GM19328 (cell line): ENCODE measurements at regions not wholly inside any gene's neighbourhood (a gene's known extent, or its start where the extent isn't known, plus 50 kb on each side); places are given as distances from the start of the nearest gene placed in this dataset.

Source experiments
- ATAC-seq: cut with Tn5 transposase; IDR thresholded peaks from one replicate; pipeline ENCODE4 v1.9.1; 2021; ENCODE audit warnings: mild to moderate bottlenecking, moderate library complexity; ENCODE audit not compliant: unreplicated experiment

DNA sequence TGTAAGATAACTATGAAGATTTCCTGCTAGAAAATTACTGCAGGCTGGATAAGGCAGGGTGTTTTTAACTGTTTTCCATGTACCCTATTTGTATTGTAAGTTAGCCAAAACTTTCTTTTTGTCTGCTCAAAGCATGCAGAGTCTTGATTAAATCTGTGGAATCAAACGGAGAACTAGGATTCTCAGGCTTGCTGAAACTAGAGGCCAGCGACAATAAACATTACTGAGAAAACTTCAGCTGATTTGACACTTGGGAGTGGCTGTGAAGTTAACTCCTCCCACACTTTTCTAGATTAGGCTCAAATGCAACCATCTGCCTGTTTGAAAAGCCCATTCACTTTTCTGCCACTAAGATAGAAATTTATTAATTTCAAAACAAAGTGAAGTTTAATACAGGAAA, 153.2 kb upstream of the FRMD4B start:
- ATAC-seq = no peak

DNA sequence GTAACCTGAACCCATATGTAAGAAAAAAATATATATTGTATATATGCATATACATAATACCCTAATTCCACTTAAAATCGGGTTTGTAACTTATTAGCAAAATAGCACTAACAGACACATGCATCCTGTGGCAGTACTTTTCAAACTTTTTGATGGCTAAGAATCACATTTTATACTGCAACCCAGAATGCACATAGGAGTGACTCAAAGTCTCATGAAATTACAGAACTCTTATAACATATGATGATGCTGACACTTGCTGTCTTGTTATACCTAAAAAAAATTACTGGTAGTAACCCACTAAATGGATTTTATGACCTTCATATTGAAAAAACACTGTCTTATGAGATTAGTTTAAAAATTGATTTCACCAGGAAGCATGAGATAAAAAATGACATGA, 152.4 kb upstream of the FRMD4B start:
- no peak for ATAC-seq

DNA sequence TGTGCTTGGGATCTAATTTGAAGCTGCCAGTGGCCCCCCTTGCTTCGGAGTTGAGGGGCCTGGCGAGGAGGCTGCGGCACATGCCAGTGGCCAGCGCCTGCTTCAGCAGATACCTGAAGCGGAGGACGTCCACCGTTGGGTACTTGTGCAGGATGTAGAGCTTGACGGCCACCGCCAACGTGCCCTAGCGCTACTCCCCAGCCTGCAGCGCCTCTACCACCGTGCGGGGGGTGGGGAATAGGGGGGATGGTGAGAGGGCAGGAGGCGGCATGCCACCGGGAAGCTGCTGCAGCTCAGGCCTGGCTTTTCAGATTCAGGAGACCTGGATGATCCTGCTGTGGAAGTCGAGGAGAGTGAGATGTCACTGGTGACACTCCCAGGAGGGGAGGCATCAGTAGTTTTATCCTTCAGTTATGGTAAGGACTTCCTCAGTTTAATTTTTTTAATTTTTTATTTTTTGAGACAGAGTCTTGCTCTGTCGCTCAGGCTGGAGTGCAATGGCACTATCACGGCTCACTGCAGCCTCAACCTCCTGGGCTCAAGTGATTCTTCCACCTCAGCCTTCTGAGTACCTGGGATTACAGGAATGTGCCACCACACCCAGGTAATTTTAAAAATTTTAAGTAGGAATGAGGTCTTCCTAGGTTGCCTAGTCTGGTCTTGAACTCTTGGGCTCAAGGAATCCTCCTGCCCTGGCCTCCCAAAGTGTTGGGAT, 150.6 kb upstream of the FRMD4B start:
- no peak for ATAC-seq

- no peak for ATAC-seq
Measured at GRCh38 chr3:69535613-69536012, 149.7 kb upstream of the FRMD4B start.

- no peak for ATAC-seq
Measured at GRCh38 chr3:69532547-69533224, 146.8 kb upstream of the FRMD4B start.

DNA sequence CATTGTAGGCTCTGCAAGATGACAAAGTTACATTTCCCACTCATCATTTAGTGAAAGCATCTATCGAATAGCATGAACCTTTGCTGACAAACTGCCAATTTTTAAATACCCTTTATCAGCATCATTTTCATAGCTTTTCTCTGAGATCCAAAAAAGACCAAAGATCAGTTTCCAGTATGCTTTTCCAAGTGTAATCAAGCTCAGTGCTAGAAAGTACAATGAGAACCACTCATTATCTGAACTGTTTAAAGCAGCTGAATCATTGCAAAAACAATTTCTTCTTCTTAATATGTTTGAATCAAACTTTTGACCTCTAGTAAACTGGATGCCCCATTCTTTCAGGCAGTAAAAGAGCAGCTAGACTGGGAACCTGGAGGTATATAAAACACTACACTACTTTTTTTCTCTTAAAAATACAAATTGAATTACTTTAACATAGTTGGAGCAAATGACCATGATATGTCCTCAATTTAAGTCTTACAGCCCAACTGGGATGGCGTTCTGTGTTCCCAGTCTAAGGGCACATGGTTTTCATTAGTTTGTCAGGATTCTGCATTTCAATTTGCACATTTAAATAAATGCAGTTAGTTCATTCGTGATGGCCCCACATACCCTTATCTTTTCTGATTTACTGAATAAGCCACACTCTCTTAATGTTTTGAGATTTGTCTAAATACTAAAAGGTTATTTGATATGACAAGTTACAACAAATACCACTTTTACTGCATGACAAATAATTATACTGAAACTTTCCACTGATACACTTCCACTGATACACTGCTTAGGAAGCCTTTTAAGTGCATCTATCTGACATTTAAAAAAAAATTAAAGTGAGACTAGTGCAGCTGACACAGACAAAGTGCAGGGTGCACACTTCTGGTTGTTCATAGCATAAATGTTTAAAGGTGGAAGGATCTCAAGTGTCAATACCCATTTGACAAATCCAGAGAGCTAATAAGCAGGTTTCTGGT, 146.0 kb upstream of the FRMD4B start:
- ATAC-seq = no peak

GRCh38 chr3:69530554-69530953, 144.7 kb upstream of the FRMD4B start:
- no peak for ATAC-seq

- no peak for ATAC-seq
Measured at GRCh38 chr3:69527498-69527897, 141.6 kb upstream of the FRMD4B start.

DNA sequence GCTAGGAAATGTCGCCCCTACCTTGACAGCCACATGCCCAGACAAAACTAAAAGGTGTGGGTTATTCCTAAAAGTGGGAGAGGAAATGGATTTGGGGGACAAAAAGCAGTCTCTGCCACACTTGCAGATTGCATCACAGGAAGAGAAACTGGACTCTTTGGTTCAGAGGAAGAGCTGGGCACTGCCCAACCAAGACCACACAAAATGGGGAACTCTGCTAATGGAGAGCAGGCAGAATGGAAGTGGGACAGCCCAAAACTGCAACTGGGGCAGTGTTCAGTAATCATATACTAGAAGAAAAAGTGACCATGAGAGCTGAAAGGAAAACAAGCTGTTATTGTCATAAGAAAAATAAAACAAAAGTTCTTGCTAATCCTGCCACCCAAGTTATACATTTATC, 138.9 kb upstream of the FRMD4B start:
- ATAC-seq = no peak

DNA sequence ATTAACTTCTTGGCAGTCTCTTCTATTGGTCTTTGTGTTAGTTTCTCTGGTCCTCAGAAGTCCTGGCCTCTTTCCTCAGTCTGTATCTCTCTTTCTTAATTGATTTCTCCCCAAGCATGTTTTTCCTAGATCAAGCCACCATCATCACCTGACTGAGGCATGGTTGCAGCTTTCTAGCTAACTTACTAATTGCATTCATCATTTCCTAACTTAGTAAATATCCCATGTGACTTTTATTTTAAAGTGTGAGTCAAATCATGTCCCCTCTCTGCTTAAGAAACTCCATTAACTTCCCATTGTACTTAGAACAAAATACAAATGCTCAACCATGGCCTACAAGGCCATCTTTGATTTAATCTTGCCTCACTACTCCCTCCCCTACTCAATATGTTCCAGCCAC, 135.4 kb upstream of the FRMD4B start:
- no peak for ATAC-seq

GRCh38 chr3:69511361-69511760, 125.5 kb upstream of the FRMD4B start:
- no peak for ATAC-seq

DNA sequence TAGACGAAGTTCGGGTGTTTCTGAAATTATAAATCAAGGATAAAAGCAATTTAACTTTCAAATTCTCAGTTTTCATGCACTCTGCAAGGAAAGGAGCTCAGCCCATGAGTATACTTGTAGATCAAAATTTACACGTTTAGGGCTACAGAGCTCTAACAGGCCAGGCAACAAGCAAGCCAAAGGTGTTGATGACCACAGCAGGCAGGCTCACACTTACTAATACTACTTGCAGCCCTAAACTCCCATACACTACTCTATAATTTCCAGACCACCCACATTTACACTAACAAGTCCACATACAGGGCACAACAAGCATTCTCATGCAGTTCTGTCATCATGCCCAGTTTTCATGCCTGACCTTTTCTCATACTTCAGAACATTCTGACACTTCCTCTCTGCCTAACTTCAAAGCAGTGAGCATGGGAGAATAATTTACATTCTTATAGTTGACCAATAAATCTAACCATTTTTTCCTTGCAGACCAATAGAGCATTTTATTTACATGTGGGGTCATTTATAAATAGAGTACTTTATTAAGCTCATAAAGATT, 124.7 kb upstream of the FRMD4B start:
- ATAC-seq = no peak

- ATAC-seq = no peak
Measured at GRCh38 chr3:69509288-69509687, 123.4 kb upstream of the FRMD4B start.

GRCh38 chr3:69505770-69506407, 120.0 kb upstream of the FRMD4B start:
- no peak for ATAC-seq

GRCh38 chr3:69504232-69504631, 118.3 kb upstream of the FRMD4B start:
- ATAC-seq = no peak

DNA sequence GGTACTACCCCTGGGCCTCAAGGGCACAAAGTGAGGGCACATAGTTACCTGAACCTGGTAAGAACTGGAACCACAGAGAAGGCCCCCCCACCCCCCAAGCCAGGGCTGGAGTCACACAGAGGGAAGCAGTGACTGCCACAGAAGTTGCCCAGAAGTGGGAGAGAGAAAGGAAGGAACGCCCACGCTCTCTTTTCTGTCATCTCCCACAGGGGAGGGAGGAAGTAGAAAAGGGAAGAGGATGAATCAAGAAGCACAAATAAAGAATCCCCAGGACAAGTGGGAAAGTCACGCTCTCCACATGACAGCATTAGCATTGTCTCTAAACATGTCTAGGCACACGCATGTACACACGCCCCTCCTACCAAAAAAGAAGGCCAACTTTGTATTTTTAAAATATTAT, 114.7 kb upstream of the FRMD4B start:
- no peak for ATAC-seq

DNA sequence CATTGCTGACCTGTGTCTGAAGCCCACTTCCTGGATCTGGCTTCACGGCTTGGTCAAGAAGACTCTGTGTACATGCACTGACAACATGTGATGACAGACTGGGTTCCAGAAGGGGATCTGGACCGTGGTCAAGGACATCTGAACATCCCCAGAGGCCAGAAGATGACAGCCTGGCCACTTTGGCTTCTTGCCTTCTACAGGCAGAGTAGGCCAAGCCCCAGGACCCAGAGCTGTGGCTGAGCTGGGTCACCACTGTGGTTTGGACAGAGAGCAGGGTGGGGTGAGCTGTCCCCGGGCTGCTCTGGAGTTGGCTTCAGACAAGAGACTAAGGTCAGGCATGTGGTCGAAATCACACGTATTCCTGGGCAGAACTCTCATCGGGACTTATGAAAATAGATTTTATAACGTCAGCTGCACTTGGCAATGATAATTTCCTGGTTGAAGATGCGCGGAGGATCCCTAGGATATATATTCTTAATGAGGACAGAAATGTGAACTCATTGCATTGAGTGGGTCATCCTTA, 114.1 kb upstream of the FRMD4B start:
- ATAC-seq = no peak

GRCh38 chr3:69499422-69499821, 113.5 kb upstream of the FRMD4B start:
- no peak for ATAC-seq

- no peak for ATAC-seq
Measured at GRCh38 chr3:69496856-69497255, 111.0 kb upstream of the FRMD4B start.

- ATAC-seq = no peak
Measured at GRCh38 chr3:69494185-69494584, 108.3 kb upstream of the FRMD4B start.

- no peak for ATAC-seq
Measured at GRCh38 chr3:69493157-69493556, 107.3 kb upstream of the FRMD4B start.
